ENCODE measurements at regions not wholly inside any gene's neighbourhood (a gene's known extent, or its start where the extent isn't known, plus 50 kb on each side); places are given as distances from the start of the nearest gene placed in this dataset.

- no peak for TF ChIP-seq CTCF (IDR thresholded peaks at IDR 0.05; ENCODE audit: low read depth, low read length, missing control alignments)
- no peak overlapping the region for H3K4me3 ChIP-seq (replicated peaks; ENCODE audit: low read depth, low read length)
- no peak for DNase-seq (ENCODE audit: extremely low read depth, low read depth)
Measured at GRCh38 chr18:66724664-66725356, 120.9 kb upstream of the CDH19 start.

GRCh38 chr18:66722671-66723070, 118.8 kb upstream of the CDH19 start:
- no peak for DNase-seq (ENCODE audit: extremely low read depth, low read depth)
- no peak for TF ChIP-seq CTCF (IDR thresholded peaks at IDR 0.05; ENCODE audit: low read depth, low read length, missing control alignments)
- H3K4me3 ChIP-seq (replicated peaks; ENCODE audit: low read depth, low read length): no peak overlapping the region

- no peak for TF ChIP-seq CTCF (IDR thresholded peaks at IDR 0.05; ENCODE audit: low read depth, low read length, missing control alignments)
- no peak for DNase-seq (ENCODE audit: extremely low read depth, low read depth)
Measured at GRCh38 chr18:66708646-66709045, 104.8 kb upstream of the CDH19 start.

GRCh38 chr18:66707473-66707872, 103.6 kb upstream of the CDH19 start:
- TF ChIP-seq CTCF (IDR thresholded peaks at IDR 0.05; ENCODE audit: low read depth, low read length, missing control alignments): no peak
- no peak overlapping the region for H3K4me3 ChIP-seq (replicated peaks; ENCODE audit: low read depth, low read length)
- DNase-seq (ENCODE audit: extremely low read depth, low read depth): no peak

More at GRCh38 chr18:66708646-66709045, 104.8 kb upstream of the CDH19 start:
- H3K4me3 ChIP-seq (replicated peaks; ENCODE audit: low read depth, low read length): no peak overlapping the region

GRCh38 chr18:66695281-66695680, 91.4 kb upstream of the CDH19 start:
- TF ChIP-seq CTCF (IDR thresholded peaks at IDR 0.05; ENCODE audit: low read depth, low read length, missing control alignments): no peak
- no peak for DNase-seq (ENCODE audit: extremely low read depth, low read depth)
- H3K4me3 ChIP-seq (replicated peaks; ENCODE audit: low read depth, low read length): no peak overlapping the region

GRCh38 chr18:66694852-66695251, 91.0 kb upstream of the CDH19 start:
- DNase-seq (ENCODE audit: extremely low read depth, low read depth): no peak
- no peak for TF ChIP-seq CTCF (IDR thresholded peaks at IDR 0.05; ENCODE audit: low read depth, low read length, missing control alignments)
- no peak overlapping the region for H3K4me3 ChIP-seq (replicated peaks; ENCODE audit: low read depth, low read length)

- DNase-seq (ENCODE audit: extremely low read depth, low read depth): no peak
- no peak for TF ChIP-seq CTCF (IDR thresholded peaks at IDR 0.05; ENCODE audit: low read depth, low read length, missing control alignments)
- H3K4me3 ChIP-seq (replicated peaks; ENCODE audit: low read depth, low read length): no peak overlapping the region
Measured at GRCh38 chr18:66687635-66688034, 83.7 kb upstream of the CDH19 start.

All from HFF-Myc (cell line).